Glutamatergic neuron (in vitro differentiated cells): ENCODE measurements at regions not wholly inside any gene's neighbourhood (a gene's known extent, or its start where the extent isn't known, plus 50 kb on each side); places are given as distances from the start of the nearest gene placed in this dataset.

ENCODE experiments used
- DNase-seq: peaks from one replicate; pipeline ENCODE4 v3.0.0; 2022
- H3K27ac Mint-ChIP-seq: one replicate; pipeline ENCODE4 v1.8.0; 2020; ENCODE audit warnings: mild to moderate bottlenecking, mixed read lengths, inconsistent platforms; ENCODE audit not compliant: unreplicated experiment
- H3K27me3 Mint-ChIP-seq: one replicate; pipeline ENCODE4 v1.8.0; 2020; ENCODE audit warnings: mild to moderate bottlenecking, moderate library complexity, mixed read lengths, inconsistent platforms; ENCODE audit not compliant: unreplicated experiment
- H3K36me3 Mint-ChIP-seq: one replicate; pipeline ENCODE4 v1.8.0; 2020; ENCODE audit warnings: mild to moderate bottlenecking, mixed read lengths, inconsistent platforms; ENCODE audit not compliant: unreplicated experiment
- H3K4me1 Mint-ChIP-seq: one replicate; pipeline ENCODE4 v1.8.0; 2020; ENCODE audit warnings: mild to moderate bottlenecking, low read depth, mixed read lengths, inconsistent platforms; ENCODE audit not compliant: unreplicated experiment
- H3K4me3 Mint-ChIP-seq: one replicate; pipeline ENCODE4 v1.8.0; 2020; ENCODE audit warnings: mild to moderate bottlenecking, mixed read lengths, inconsistent platforms; ENCODE audit not compliant: unreplicated experiment
- H3K9me3 Mint-ChIP-seq: one replicate; pipeline ENCODE4 v1.8.0; 2020; ENCODE audit warnings: mild to moderate bottlenecking, moderate library complexity, mixed read lengths, inconsistent platforms; ENCODE audit not compliant: unreplicated experiment
- CTCF ChIP-seq: fragments of 200-600 bp; sonication (generic); IDR thresholded peaks from one replicate; pipeline ENCODE4 v1.5.0; 2021; ENCODE audit not compliant: partially characterized antibody, unreplicated experiment

- no peak for TF ChIP-seq CTCF
- DNase-seq, result no peak
- peaks cover 8% of the 10 kb centered on the region for H3K36me3 Mint-ChIP-seq
- no peak overlapping the region for H3K4me3 Mint-ChIP-seq
- peaks cover 2% of the 10 kb centered on the region for H3K9me3 Mint-ChIP-seq
- H3K4me1 Mint-ChIP-seq, result no peaks in the 10 kb centered on the region
- H3K27ac Mint-ChIP-seq, result no peak overlapping the region
- H3K27me3 Mint-ChIP-seq, result peaks cover 12% of the 10 kb centered on the region
Observed at GRCh38 chr19:31173991-31174390, 175.2 kb downstream of the TSHZ3 start.

- Mint-ChIP-seq H3K9me3 (peaks cover 2% of the 10 kb centered on the region), H3K36me3 (peaks cover 4% of the 10 kb centered on the region), H3K4me3 (no peak overlapping the region), H3K27me3 (peaks cover 12% of the 10 kb centered on the region), H3K4me1 (no peaks in the 10 kb centered on the region), H3K27ac (no peak overlapping the region)
- no peak for TF ChIP-seq CTCF
- DNase-seq, result no peak
Observed at GRCh38 chr19:31171936-31172335, 177.3 kb downstream of the TSHZ3 start.

- no peak for DNase-seq
- Mint-ChIP-seq H3K27me3 (peaks cover 12% of the 10 kb centered on the region), H3K27ac (no peak overlapping the region), H3K4me1 (no peaks in the 10 kb centered on the region), H3K4me3 (no peak overlapping the region), H3K9me3 (peaks cover 2% of the 10 kb centered on the region), H3K36me3 (no peaks in the 10 kb centered on the region)
- no peak for TF ChIP-seq CTCF
Observed at GRCh38 chr19:31170046-31170445, 179.2 kb downstream of the TSHZ3 start.

- no peaks in the 10 kb centered on the region for H3K4me1 Mint-ChIP-seq
- DNase-seq, result no peak
- H3K9me3 Mint-ChIP-seq, result no peaks in the 10 kb centered on the region
- H3K4me3 Mint-ChIP-seq, result no peak overlapping the region
- H3K36me3 Mint-ChIP-seq, result no peaks in the 10 kb centered on the region
- H3K27me3 Mint-ChIP-seq, result peaks cover 5% of the 10 kb centered on the region
- H3K27ac Mint-ChIP-seq, result no peak overlapping the region
- no peak for TF ChIP-seq CTCF
Observed at GRCh38 chr19:31168106-31168625, 181.1 kb downstream of the TSHZ3 start.

- Mint-ChIP-seq H3K27ac (no peak overlapping the region), H3K4me3 (no peak overlapping the region), H3K9me3 (no peaks in the 10 kb centered on the region), H3K4me1 (no peaks in the 10 kb centered on the region), H3K36me3 (no peaks in the 10 kb centered on the region), H3K27me3 (peaks cover 4% of the 10 kb centered on the region)
- no peak for TF ChIP-seq CTCF
- DNase-seq, result no peak
Observed at GRCh38 chr19:31167690-31168089, 181.5 kb downstream of the TSHZ3 start.
